ENCODE measurements at regions not wholly inside any gene's neighbourhood (a gene's known extent, or its start where the extent isn't known, plus 50 kb on each side); places are given as distances from the start of the nearest gene placed in this dataset.

- Histone ChIP-seq H3F3A (ENCODE audit: insufficient read depth) (no peaks in the 10 kb centered on the region), H3K4me1 (ENCODE audit: insufficient read depth) (no peaks in the 10 kb centered on the region), H3K4me2 (ENCODE audit: unreplicated experiment) (no peak overlapping the region)
These were observed 868.1 kb upstream of the AUTS2 start for GRCh38 chr7:68730194-68730593.

GRCh38 chr7:68730964-68731363 is 867.3 kb upstream of the AUTS2 start:
- Histone ChIP-seq H3K9me3 (ENCODE audit: low read depth) (no peaks in the 10 kb centered on the region), H3K27ac (no peak overlapping the region), H3K79me2 (ENCODE audit: insufficient read depth) (no peaks in the 10 kb centered on the region), H3K9me2 (ENCODE audit: insufficient read depth) (no peaks in the 10 kb centered on the region), H3K4me2 (ENCODE audit: unreplicated experiment) (no peak overlapping the region), H3K9ac (no peak overlapping the region), H2AFZ (no peak overlapping the region), H3F3A (ENCODE audit: insufficient read depth) (no peaks in the 10 kb centered on the region), H3K4me3 (no peak overlapping the region), H4K20me1 (ENCODE audit: insufficient read depth) (no peaks in the 10 kb centered on the region), H3K27me3 (replicated peaks; ENCODE audit: insufficient read depth) (no peaks in the 10 kb centered on the region), H3K36me3 (ENCODE audit: low read depth) (no peaks in the 10 kb centered on the region), H3K4me1 (ENCODE audit: insufficient read depth) (no peaks in the 10 kb centered on the region)
- in situ Hi-C loops (cut with MboI): no loop called here
- DNase-seq: no peak
- TF ChIP-seq EZH2phosphoT487 (IDR thresholded peaks at IDR 0.05; ENCODE audit: insufficient read depth, low read depth): no peak

More at GRCh38 chr7:68730194-68730593, 868.1 kb upstream of the AUTS2 start:
- H3K79me2 ChIP-seq (ENCODE audit: insufficient read depth): no peaks in the 10 kb centered on the region
- in situ Hi-C loops (cut with MboI): no loop called here
- H2AFZ ChIP-seq: no peak overlapping the region
- 29 to 32% methylated on average over 2 of the region's 2 CpGs for WGBS, 2 experiments (ENCODE audit: low coverage in 1 of 2, low lambda C conversion rate in 2 of 2, missing lambda C conversion rate in 2 of 2)
- H4K20me1 ChIP-seq (ENCODE audit: insufficient read depth): no peaks in the 10 kb centered on the region
- no peak overlapping the region for H3K9ac ChIP-seq
- no peaks in the 10 kb centered on the region for H3K9me3 ChIP-seq (ENCODE audit: low read depth)
- no peaks in the 10 kb centered on the region for H3K36me3 ChIP-seq (ENCODE audit: low read depth)
- H3K4me3 ChIP-seq: no peak overlapping the region
- H3K9me2 ChIP-seq (ENCODE audit: insufficient read depth): no peaks in the 10 kb centered on the region
- no peak overlapping the region for H3K27ac ChIP-seq
- no peak for DNase-seq
- no peak for TF ChIP-seq EZH2 (IDR thresholded peaks at IDR 0.05; ENCODE audit: insufficient read depth, poor library complexity, severe bottlenecking)
- TF ChIP-seq EZH2phosphoT487 (IDR thresholded peaks at IDR 0.05; ENCODE audit: insufficient read depth, low read depth): no peak
- no peaks in the 10 kb centered on the region for H3K27me3 ChIP-seq (replicated peaks; ENCODE audit: insufficient read depth)

DNA sequence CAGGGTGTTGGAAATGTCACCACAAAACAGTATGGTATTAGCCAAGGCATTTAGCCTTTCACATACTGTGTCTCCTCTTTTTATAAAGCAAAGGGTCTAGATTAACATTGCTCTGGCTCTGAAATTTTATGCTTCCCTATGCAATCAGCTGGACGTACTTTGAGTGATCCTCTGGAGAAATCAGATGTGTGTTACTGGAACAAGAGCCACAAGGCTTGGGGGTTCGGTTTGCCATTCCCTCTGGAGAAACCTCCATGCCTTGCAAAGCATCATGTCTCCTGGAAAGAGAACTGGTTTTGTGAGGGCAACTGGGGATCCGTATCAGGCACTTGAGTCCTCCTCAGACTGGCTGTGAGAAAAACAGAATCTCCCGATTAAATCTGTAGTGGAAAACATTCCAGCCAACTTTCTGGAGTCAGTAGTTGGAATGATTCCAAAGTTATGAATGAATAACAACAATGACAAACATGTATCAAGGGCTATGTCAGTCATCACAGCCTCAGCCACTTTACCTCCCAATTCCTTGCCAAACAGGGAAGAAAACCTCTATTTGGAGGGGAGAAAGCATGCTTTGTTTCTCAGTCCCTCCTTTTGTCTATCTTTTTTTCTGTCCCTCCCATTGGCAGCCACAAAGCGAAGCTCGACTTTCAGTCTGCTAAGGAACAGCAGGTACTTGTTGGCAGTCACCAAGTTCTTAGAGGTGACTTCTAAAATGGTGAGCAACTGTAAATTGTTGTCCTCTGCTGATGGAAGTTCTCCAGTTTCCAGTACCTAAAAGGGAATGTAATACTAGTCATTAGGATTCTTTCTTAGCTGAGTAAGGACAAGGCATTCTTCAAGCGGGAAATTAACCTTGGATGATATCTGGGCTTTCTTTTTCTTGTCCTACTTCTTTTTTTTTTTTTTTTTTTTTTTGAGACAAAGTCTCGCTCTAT is 864.8 kb upstream of the AUTS2 start:
- Histone ChIP-seq H3K4me3 (no peak overlapping the region), H3K27me3 (replicated peaks; ENCODE audit: insufficient read depth) (no peaks in the 10 kb centered on the region), H2AFZ (no peak overlapping the region), H3F3A (ENCODE audit: insufficient read depth) (no peaks in the 10 kb centered on the region), H3K9me2 (ENCODE audit: insufficient read depth) (no peaks in the 10 kb centered on the region), H3K36me3 (ENCODE audit: low read depth) (no peaks in the 10 kb centered on the region), H3K4me1 (ENCODE audit: insufficient read depth) (no peaks in the 10 kb centered on the region), H4K20me1 (ENCODE audit: insufficient read depth) (no peaks in the 10 kb centered on the region), H3K27ac (no peak overlapping the region), H3K4me2 (ENCODE audit: unreplicated experiment) (no peak overlapping the region), H3K9me3 (ENCODE audit: low read depth) (no peaks in the 10 kb centered on the region), H3K79me2 (ENCODE audit: insufficient read depth) (no peaks in the 10 kb centered on the region), H3K9ac (no peak overlapping the region)
- DNase-seq: no peak
- no peak for TF ChIP-seq EZH2phosphoT487 (IDR thresholded peaks at IDR 0.05; ENCODE audit: insufficient read depth, low read depth)
- TF ChIP-seq EZH2 (IDR thresholded peaks at IDR 0.05; ENCODE audit: insufficient read depth, poor library complexity, severe bottlenecking): no peak
- in situ Hi-C loops (cut with MboI): no loop called here
- WGBS, 2 experiments (ENCODE audit: low coverage in 1 of 2, low lambda C conversion rate in 2 of 2, missing lambda C conversion rate in 2 of 2): 24 to 27% methylated on average over 8 of the region's 8 CpGs

DNA sequence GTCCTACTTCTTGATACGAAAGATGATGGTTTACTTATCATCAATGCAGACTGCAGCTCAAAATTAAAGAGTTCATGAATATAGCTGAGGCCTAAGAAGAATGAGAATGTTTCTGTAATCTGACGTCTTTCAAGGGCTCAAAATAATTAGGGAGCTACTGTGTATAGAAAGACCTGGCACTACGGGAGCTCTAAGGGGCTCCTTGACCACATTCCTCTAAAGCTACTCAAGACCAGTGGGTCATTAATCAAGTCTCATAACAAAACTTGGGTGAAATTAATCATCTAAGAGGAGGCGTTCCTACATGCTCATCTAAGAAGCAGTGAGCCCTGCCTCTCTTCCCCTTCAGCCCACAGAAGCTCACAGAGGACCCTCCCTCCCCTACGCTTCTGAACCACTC is 863.8 kb upstream of the AUTS2 start:
- H3F3A ChIP-seq (ENCODE audit: insufficient read depth): no peaks in the 10 kb centered on the region
- H2AFZ ChIP-seq: no peak overlapping the region
- no peak overlapping the region for H3K4me2 ChIP-seq (ENCODE audit: unreplicated experiment)
- no peak for TF ChIP-seq EZH2 (IDR thresholded peaks at IDR 0.05; ENCODE audit: insufficient read depth, poor library complexity, severe bottlenecking)
- no peak for TF ChIP-seq EZH2phosphoT487 (IDR thresholded peaks at IDR 0.05; ENCODE audit: insufficient read depth, low read depth)
- no peaks in the 10 kb centered on the region for H3K9me3 ChIP-seq (ENCODE audit: low read depth)
- H3K27ac ChIP-seq: no peak overlapping the region
- H3K9me2 ChIP-seq (ENCODE audit: insufficient read depth): no peaks in the 10 kb centered on the region
- in situ Hi-C loops (cut with MboI): no loop called here
- H3K79me2 ChIP-seq (ENCODE audit: insufficient read depth): no peaks in the 10 kb centered on the region
- no peak overlapping the region for H3K9ac ChIP-seq
- no peak for DNase-seq
- no peaks in the 10 kb centered on the region for H4K20me1 ChIP-seq (ENCODE audit: insufficient read depth)
- H3K4me3 ChIP-seq: no peak overlapping the region
- no peaks in the 10 kb centered on the region for H3K4me1 ChIP-seq (ENCODE audit: insufficient read depth)
- H3K27me3 ChIP-seq (replicated peaks; ENCODE audit: insufficient read depth): no peaks in the 10 kb centered on the region
- 27 to 30% methylated on average over 5 of the region's 5 CpGs for WGBS, 2 experiments (ENCODE audit: low coverage in 1 of 2, low lambda C conversion rate in 2 of 2, missing lambda C conversion rate in 2 of 2)
- H3K36me3 ChIP-seq (ENCODE audit: low read depth): no peaks in the 10 kb centered on the region

All from GM23248 (cell line).